ENCODE measurements at regions not wholly inside any gene's neighbourhood (a gene's known extent, or its start where the extent isn't known, plus 50 kb on each side); places are given as distances from the start of the nearest gene placed in this dataset.
A peak's percentile ranks its signal among the peaks of the same experiment; 100 is the strongest.

- no peak overlapping the region for H3K9ac ChIP-seq (ENCODE audit: low read depth, low read length)
- no peak overlapping the region for H3K4me2 ChIP-seq (ENCODE audit: low read depth, low read length)
- BruUV-seq (replicated peaks) = no TSS peak
- H2AK9ac ChIP-seq (replicated peaks; ENCODE audit: low read depth, low read length, poor library complexity) = no peak overlapping the region
- H3K14ac ChIP-seq (replicated peaks; ENCODE audit: low read depth, low read length) = no peak overlapping the region
- H2BK20ac ChIP-seq (ENCODE audit: low read depth, low read length) = 0 out of 2 replicates have a peak overlapping the region, but pooled peaks have one; percentile 5
- no peak overlapping the region; the same call in 1 of the 2 replicates for H2AK5ac ChIP-seq (ENCODE audit: low read depth, low read length)
- 0 out of 2 replicates have a peak overlapping the region, but pooled peaks have one; percentile 21 for H3K4ac ChIP-seq (ENCODE audit: low read depth, low read length)
- ChIA-PET CTCF (no interaction called here), POLR2A (ENCODE audit: unreplicated experiment) (no interaction called here)
- H2BK5ac ChIP-seq (ENCODE audit: low read depth, low read length, poor library complexity, severe bottlenecking) = no peak overlapping the region
- no peak overlapping the region for H4K91ac ChIP-seq (ENCODE audit: insufficient read depth, low read depth, low read length)
- DNase-seq = no peak
- no peaks in the 10 kb centered on the region for H4K20me1 ChIP-seq (ENCODE audit: insufficient read depth, low read length)
- no peaks in the 10 kb centered on the region; the same call in 1 of the 2 replicates for H3K9me3 ChIP-seq (ENCODE audit: control insufficient read depth, insufficient read depth, low read length)
- no peaks in the 10 kb centered on the region for H3K9me1 ChIP-seq (ENCODE audit: insufficient read depth, low read length)
- no peak for TF ChIP-seq CEBPB (IDR thresholded peaks at IDR 0.05; ENCODE audit: low read depth, low read length)
- TF ChIP-seq MXI1 (IDR thresholded peaks at IDR 0.05; ENCODE audit: borderline replicate concordance, low read depth, low read length) = no peak
- TF ChIP-seq FOS (IDR thresholded peaks at IDR 0.05; ENCODE audit: low read depth, low read length) = no peak
- TF ChIP-seq BHLHE40 (IDR thresholded peaks at IDR 0.05; ENCODE audit: low read depth, low read length) = no peak
- TF ChIP-seq RCOR1 (IDR thresholded peaks at IDR 0.05; ENCODE audit: insufficient replicate concordance, low read length) = no peak
- no peak for TF ChIP-seq CTCF (conservative IDR thresholded peaks at IDR 0.05; ENCODE audit: low read depth, low read length)
- TF ChIP-seq CHD1 (IDR thresholded peaks at IDR 0.05; ENCODE audit: low read depth, low read length) = no peak
- 0 out of 3 replicates have a peak overlapping the region, but pooled peaks have one; percentile 38 for H2BK15ac ChIP-seq (ENCODE audit: low read depth, low read length)
- H3K27me3 ChIP-seq (ENCODE audit: control insufficient read depth, insufficient read depth, low read length) = peaks cover 13% of the 10 kb centered on the region
- dilution Hi-C loops (cut with HindIII; ENCODE audit: low sequenced_read_pairs, unreplicated experiment) = no loop called here
- H3K4me1 ChIP-seq (ENCODE audit: control insufficient read depth, insufficient read depth, low read length) = peaks cover 3% of the 10 kb centered on the region; the same call in 1 of the 2 replicates
- intact Hi-C loops (cut with micrococcal nuclease) = no loop called here
- H4K5ac ChIP-seq (ENCODE audit: low read depth, low read length) = no peak overlapping the region
- H3K27ac ChIP-seq (ENCODE audit: insufficient read depth, low read length) = no peak overlapping the region
- no peak overlapping the region for H2BK120ac ChIP-seq (ENCODE audit: low read depth, low read length)
- no peak overlapping the region for H3K56ac ChIP-seq (ENCODE audit: extremely low read depth, insufficient read depth, low read length)
- no peak overlapping the region for H3K4me3 ChIP-seq (ENCODE audit: insufficient read depth, low read depth, low read length)
- 100% methylated on average over 1 of the region's 2 CpGs; no CpG with 5 or more reads in 1 of the 2 experiments for WGBS, 2 experiments (ENCODE audit: extremely low coverage in 2 of 2, insufficient read length in 1 of 2)
- no peak overlapping the region for H3K18ac ChIP-seq (ENCODE audit: low read depth, low read length)
- H3K23ac ChIP-seq (ENCODE audit: low read depth, low read length) = no peak overlapping the region
- no peak overlapping the region for H4K8ac ChIP-seq (ENCODE audit: low read depth in 2 of 2, low read length in 2 of 2)
- 0 out of 2 replicates have a peak, but pooled peaks have one; percentile 17 for ATAC-seq (ENCODE audit: low read depth)
- no peaks in the 10 kb centered on the region for H3K36me3 ChIP-seq (ENCODE audit: control insufficient read depth, insufficient read depth, low read length)
- H3K79me1 ChIP-seq (ENCODE audit: low read depth in 1 of 2, low read length in 2 of 2) = no peaks in the 10 kb centered on the region
- in situ Hi-C loops (cut with MboI; ENCODE audit: low sequenced_read_pairs) = no loop called here
- H2AFZ ChIP-seq (replicated peaks; ENCODE audit: low read length, poor library complexity) = no peak overlapping the region
Observed at GRCh38 chr5:73304381-73304780, 131.4 kb downstream of the TMEM174 start.

Measured in IMR-90 (cell line).